ENCODE measurements at regions not wholly inside any gene's neighbourhood (a gene's known extent, or its start where the extent isn't known, plus 50 kb on each side); places are given as distances from the start of the nearest gene placed in this dataset.
"Not testable (repeated sequence)": the region's sequence is repeated elsewhere in the genome, so short reads cannot be mapped to it uniquely, and the experiment has no call there.

DNA sequence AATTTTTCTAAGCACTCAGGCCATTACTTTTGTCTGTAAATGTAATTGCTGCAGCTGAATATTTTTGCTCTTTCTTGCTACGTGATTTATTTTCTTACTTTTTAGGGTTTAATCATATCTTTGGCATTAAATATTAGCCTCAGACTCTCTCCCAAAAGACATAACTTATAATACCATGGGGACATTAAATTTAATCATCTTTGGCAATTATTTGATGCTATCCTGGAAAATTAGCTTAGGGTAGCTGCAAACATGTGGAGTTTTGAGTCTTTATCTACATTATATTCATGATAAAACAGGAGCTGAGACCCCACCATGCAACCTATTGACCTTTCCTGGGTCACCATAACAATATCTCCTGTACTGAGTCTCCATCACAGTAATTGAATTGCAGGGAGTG, 59.1 kb upstream of the EDAR start:
- DNase-seq: no peak

DNA sequence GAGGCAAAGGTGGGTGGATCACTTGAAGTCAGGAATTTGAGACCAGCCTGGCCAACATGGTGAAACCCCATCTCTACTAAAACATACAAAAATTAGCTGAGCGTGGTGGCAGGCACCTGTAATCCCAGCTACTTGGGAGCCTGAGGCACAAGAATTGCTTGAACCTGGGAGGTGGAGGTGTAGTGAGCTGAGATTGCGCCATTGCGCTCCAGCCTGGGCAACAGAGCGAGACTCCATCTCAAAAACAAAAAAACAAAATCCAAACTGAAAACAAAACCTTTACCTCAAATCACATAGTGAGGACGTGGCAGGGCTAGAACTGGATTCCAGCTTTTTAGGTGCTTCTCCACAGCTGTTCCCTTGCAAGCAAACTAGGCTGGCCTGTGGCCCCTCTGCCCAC, 58.5 kb upstream of the EDAR start:
- not testable (repeated sequence) for DNase-seq

DNA sequence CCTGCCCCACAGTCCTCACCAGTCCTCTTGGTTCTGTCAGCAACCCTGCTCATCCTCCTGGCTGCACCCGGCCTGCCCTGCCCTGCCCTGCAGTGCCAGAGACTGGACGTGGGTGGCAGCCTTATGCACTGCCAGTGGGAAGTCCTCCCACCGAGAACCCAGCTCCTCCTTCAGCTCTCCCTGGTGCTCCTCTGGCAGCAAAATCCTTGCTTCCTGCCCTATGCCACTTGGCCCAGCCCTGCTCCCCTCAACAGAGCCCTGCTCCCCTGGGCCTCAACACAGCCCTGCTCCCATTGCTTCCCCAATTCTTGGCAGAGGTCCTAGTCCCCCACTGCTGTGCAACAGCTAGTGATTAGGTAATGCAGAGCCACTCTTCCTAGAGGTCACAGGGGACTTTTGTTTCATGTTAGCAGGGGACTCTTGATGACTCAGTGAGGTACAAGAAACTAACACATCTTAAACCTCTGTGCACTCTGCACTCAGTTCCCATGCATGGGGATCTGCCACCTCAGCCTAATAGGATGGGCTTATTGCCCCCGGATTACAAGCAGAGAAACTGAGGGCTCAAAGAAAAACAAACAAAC, 58.0 kb upstream of the EDAR start:
- peak; percentile 71 for DNase-seq

DNA sequence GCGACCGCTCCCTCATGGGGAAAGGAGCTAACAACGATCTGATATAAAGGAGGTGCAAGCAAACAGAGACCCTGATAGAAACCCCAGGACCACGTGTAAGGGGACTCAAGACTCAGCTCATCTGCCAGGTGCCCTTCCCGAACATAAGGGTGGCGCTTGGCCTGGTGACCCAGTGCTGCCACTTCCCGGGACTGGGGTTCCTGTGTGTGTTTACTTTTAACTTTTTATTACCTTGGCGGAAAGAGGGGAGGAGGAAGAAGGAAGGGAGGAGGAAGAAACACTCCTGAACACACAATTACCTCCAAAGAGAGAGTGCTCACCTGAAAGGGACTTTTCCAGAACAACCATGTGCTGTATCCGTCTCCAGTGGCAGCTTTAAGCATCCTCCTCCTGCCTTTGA, 56.5 kb upstream of the EDAR start:
- no peak for DNase-seq

DNA sequence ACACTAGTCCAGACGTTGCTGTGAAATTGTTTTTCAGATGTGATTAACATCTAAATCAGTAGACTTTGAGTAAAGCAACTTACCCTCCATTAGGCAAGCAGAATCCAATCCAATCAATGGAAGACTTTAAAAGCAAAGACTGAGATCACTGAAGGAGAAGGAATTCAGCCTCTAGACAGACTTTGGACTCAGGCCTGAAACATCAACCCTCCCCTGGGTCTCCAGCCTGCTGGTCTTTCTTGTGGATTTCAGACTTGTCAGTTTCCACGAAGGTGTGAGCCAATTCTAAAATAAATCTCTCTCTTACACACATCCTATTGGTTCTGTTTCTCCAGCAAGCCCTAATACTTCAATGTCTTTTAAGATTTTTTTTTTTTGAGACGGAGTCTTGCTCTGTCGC, 50.0 kb upstream of the EDAR start:
- DNase-seq: no peak
